ENCODE measurements at regions not wholly inside any gene's neighbourhood (a gene's known extent, or its start where the extent isn't known, plus 50 kb on each side); places are given as distances from the start of the nearest gene placed in this dataset.

DNA sequence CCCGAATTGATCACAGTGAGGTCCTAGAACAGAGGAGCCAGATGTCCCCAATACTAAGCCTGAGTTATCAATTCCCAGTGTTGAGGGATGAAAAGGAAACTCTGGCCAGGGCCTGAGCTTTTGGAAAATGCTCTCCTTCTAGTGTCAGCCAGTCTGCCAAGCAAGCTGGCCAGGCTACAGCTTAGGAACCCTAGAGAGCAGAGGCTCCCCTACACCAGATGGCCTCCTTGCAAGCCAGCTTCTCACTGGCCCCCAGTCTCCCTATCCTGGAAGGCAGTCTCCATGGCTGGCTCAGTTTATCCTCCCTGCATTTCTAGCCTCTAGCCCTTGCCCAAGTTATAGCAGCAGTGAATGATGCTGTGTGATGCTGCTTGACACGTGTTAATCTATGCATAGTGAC, 204.7 kb upstream of the WWC1 start:
- TF ChIP-seq, protein P1, sequence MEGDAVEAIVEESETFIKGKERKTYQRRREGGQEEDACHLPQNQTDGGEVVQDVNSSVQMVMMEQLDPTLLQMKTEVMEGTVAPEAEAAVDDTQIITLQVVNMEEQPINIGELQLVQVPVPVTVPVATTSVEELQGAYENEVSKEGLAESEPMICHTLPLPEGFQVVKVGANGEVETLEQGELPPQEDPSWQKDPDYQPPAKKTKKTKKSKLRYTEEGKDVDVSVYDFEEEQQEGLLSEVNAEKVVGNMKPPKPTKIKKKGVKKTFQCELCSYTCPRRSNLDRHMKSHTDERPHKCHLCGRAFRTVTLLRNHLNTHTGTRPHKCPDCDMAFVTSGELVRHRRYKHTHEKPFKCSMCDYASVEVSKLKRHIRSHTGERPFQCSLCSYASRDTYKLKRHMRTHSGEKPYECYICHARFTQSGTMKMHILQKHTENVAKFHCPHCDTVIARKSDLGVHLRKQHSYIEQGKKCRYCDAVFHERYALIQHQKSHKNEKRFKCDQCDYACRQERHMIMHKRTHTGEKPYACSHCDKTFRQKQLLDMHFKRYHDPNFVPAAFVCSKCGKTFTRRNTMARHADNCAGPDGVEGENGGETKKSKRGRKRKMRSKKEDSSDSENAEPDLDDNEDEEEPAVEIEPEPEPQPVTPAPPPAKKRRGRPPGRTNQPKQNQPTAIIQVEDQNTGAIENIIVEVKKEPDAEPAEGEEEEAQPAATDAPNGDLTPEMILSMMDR (IDR thresholded peaks at IDR 0.05), result no peak
- no peak for TF ChIP-seq EZH2 (IDR thresholded peaks at IDR 0.05; ENCODE audit: borderline replicate concordance, insufficient read depth, low read depth, low read length, poor library complexity, severe bottlenecking)
